ELR (cell line): ENCODE measurements at regions not wholly inside any gene's neighbourhood (a gene's known extent, or its start where the extent isn't known, plus 50 kb on each side); places are given as distances from the start of the nearest gene placed in this dataset.

Experiments used
- DNase-seq: peaks from one replicate; pipeline ENCODE4 v3.0.0-alpha.2; 2015; ENCODE audit warnings: low read depth

- DNase-seq: no peak
Observed at GRCh38 chr18:45430041-45430440, 185.2 kb upstream of the SLC14A2 start.

- no peak for DNase-seq
Observed at GRCh38 chr18:45435810-45436209, 179.5 kb upstream of the SLC14A2 start.

GRCh38 chr18:45437366-45437765 is 177.9 kb upstream of the SLC14A2 start:
- no peak for DNase-seq

- DNase-seq: no peak
Observed at GRCh38 chr18:45439851-45440645, 175.2 kb upstream of the SLC14A2 start.

GRCh38 chr18:45441110-45441847 is 174.0 kb upstream of the SLC14A2 start:
- peak; percentile 1 for DNase-seq

GRCh38 chr18:45444040-45444439 is 171.2 kb upstream of the SLC14A2 start:
- DNase-seq: no peak

GRCh38 chr18:45447355-45448265 is 167.7 kb upstream of the SLC14A2 start:
- DNase-seq: no peak

- no peak for DNase-seq
Observed at GRCh38 chr18:45448871-45449270, 166.4 kb upstream of the SLC14A2 start.

- no peak for DNase-seq
Observed at GRCh38 chr18:45449418-45450227, 165.7 kb upstream of the SLC14A2 start.

- DNase-seq: no peak
Observed at GRCh38 chr18:45456090-45457021, 158.9 kb upstream of the SLC14A2 start.

- DNase-seq: no peak
Observed at GRCh38 chr18:45458033-45458432, 157.2 kb upstream of the SLC14A2 start.

GRCh38 chr18:45462179-45462578 is 153.1 kb upstream of the SLC14A2 start:
- no peak for DNase-seq

- no peak for DNase-seq
Observed at GRCh38 chr18:45463451-45463850, 151.8 kb upstream of the SLC14A2 start.

GRCh38 chr18:45464619-45465018 is 150.7 kb upstream of the SLC14A2 start:
- DNase-seq: no peak

GRCh38 chr18:45467293-45467692 is 148.0 kb upstream of the SLC14A2 start:
- DNase-seq: no peak

GRCh38 chr18:45467945-45468344 is 147.3 kb upstream of the SLC14A2 start:
- no peak for DNase-seq

GRCh38 chr18:45478889-45479288 is 136.4 kb upstream of the SLC14A2 start:
- no peak for DNase-seq

- no peak for DNase-seq
Observed at GRCh38 chr18:45480219-45481015, 134.9 kb upstream of the SLC14A2 start.

- DNase-seq: no peak
Observed at GRCh38 chr18:45481821-45482220, 133.5 kb upstream of the SLC14A2 start.

GRCh38 chr18:45482286-45482685 is 133.0 kb upstream of the SLC14A2 start:
- no peak for DNase-seq
